Ascending aorta (tissue), 2 donors: ENCODE measurements at regions not wholly inside any gene's neighbourhood (a gene's known extent, or its start where the extent isn't known, plus 50 kb on each side); places are given as distances from the start of the nearest gene placed in this dataset.
A peak's percentile ranks its signal among the peaks of the same experiment; 100 is the strongest.

ENCODE experiments used
- DNase-seq, 2 donors: peaks; one replicate each; pipeline ENCODE4 v3.0.0-alpha.2; 2019; ENCODE audit warnings: low spot score in 2 of 2
- H3K27ac ChIP-seq, 2 donors: fragments of 200-600 bp; sonication (generic); one replicate each; pipeline ENCODE4 v1.5.1; 2016 to 2017; ENCODE audit warnings: mild to moderate bottlenecking in 1 of 2
- H3K27me3 ChIP-seq: fragments of 200-600 bp; sonication (generic); one replicate; pipeline ENCODE4 v1.5.1; 2017
- H3K36me3 ChIP-seq, 2 donors: fragments of 200-600 bp; sonication (generic); one replicate each; pipeline ENCODE4 v1.5.1; 2016
- H3K4me1 ChIP-seq, 2 donors: fragments of 200-600 bp; sonication (generic); one replicate each; pipeline ENCODE4 v1.5.1; 2016 to 2017; ENCODE audit warnings: mild to moderate bottlenecking in 1 of 2
- H3K4me3 ChIP-seq, 2 donors: fragments of 200-600 bp; sonication (generic); one replicate each; pipeline ENCODE4 v1.5.1; 2016 to 2017; ENCODE audit warnings: mild to moderate bottlenecking in 1 of 2
- H3K9me3 ChIP-seq, 2 donors: fragments of 200-600 bp; sonication (generic); one replicate each; pipeline ENCODE4 v1.5.1; 2016
- CTCF ChIP-seq, 3 experiments: fragments of 200-600 bp in 2 of 3; fragments of 450-650 bp in 1 of 3; sonication (generic) in 2 of 3; IDR thresholded peaks; one replicate each; pipeline ENCODE4 v1.5.1; 2016 to 2019; ENCODE audit warnings: antibody characterized with exemption in 3 of 3, mild to moderate bottlenecking in 1 of 3, moderate library complexity in 1 of 3
- intact Hi-C: fragments of 100-400 bp; cut with DNase I; formaldehyde crosslinking; loops from one replicate; pipeline ENCODE4 v1.15.1; 2023

- intact Hi-C loops: loop anchor here (10.0 kb wide), 2 partner anchors 204 to 906 kb away; partner anchors contain the start of gene PREP
- DNase-seq: no peak
- Histone ChIP-seq H3K27ac (no peak overlapping the region), H3K9me3 (no peaks in the 10 kb centered on the region), H3K4me3 (no peak overlapping the region), H3K36me3 (no peaks in the 10 kb centered on the region), H3K27me3 (no peaks in the 10 kb centered on the region), H3K4me1 (no peaks in the 10 kb centered on the region)
- TF ChIP-seq CTCF (IDR thresholded peaks at IDR 0.05): no peak
Measured at GRCh38 chr6:105608711-105609374, 206.0 kb upstream of the PREP start.

- TF ChIP-seq CTCF (IDR thresholded peaks at IDR 0.05): no peak
- Histone ChIP-seq H3K9me3 (no peaks in the 10 kb centered on the region), H3K27me3 (no peaks in the 10 kb centered on the region), H3K27ac (no peak overlapping the region), H3K36me3 (no peaks in the 10 kb centered on the region), H3K4me3 (no peak overlapping the region), H3K4me1 (peaks cover 0 to 7% of the 10 kb centered on the region in 2 donors)
- DNase-seq: no peak
- intact Hi-C loops: loop anchor here (10.0 kb wide), 2 partner anchors 203 to 907 kb away; partner anchors contain the start of gene PREP
Measured at GRCh38 chr6:105607636-105608621, 205.0 kb upstream of the PREP start.

DNA sequence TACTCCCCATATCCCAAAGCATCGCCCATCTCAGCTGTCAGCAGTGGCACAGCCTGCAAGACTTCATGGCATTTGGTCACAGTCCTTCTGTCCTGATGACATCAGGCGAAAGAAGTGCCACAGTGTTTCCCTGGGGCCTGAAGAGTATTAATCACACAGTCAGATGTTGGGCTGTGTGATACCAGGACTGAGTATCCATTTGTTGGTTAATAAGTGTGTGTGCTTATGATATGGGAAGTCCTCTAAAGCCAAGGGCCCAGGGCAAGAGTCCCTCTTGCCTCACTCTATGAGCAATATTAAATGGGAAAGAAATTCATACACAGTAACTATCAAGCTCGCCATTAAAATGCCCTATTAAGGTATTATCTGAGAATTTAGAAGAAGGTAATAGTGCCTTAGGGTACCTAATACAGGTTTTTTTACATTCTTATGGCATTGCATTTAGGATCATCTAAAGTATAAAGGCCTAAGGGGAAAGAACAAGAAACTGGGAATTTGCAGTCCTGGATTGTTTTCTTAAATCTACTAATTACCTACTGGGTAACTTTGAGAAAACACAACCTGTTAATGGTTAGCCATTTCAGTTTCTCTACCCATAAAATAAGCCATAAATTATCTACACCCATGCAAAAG lies 204.1 kb upstream of the PREP start:
- DNase-seq: no peak
- H3K36me3 ChIP-seq: no peaks in the 10 kb centered on the region
- H3K4me1 ChIP-seq: peaks cover 0 to 11% of the 10 kb centered on the region in 2 donors
- H3K27ac ChIP-seq: no peak overlapping the region
- intact Hi-C loops: loop anchor here (10.0 kb wide), 2 partner anchors 202 to 908 kb away; partner anchors contain the start of gene PREP
- no peaks in the 10 kb centered on the region for H3K27me3 ChIP-seq
- no peaks in the 10 kb centered on the region for H3K9me3 ChIP-seq
- no peak for TF ChIP-seq CTCF (IDR thresholded peaks at IDR 0.05)
- H3K4me3 ChIP-seq: no peak overlapping the region

DNA sequence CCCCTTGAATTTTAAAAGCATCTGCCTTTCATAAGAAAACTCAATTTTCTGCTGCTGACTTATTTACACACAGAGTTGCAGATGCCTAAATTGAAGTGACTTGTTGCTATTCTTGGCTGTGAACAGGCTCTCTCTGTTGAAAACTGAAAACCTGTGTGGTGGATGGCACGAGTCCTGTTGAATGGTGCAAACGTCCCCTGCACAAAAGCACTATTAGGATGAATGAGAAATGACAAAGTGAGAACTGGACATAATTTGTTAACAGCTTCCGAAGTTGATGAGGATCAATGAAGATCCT lies 201.7 kb upstream of the PREP start:
- no peak for DNase-seq
- Histone ChIP-seq H3K4me1 (peaks cover 0 to 26% of the 10 kb centered on the region in 2 donors), H3K36me3 (no peaks in the 10 kb centered on the region), H3K27me3 (no peaks in the 10 kb centered on the region), H3K27ac (peak overlapping the region in 1 of 2 donors; percentile 36), H3K4me3 (no peak overlapping the region), H3K9me3 (no peaks in the 10 kb centered on the region)
- intact Hi-C loops: loop anchor here (10.0 kb wide), 2 partner anchors 200 to 910 kb away; partner anchors contain the start of gene PREP
- TF ChIP-seq CTCF (IDR thresholded peaks at IDR 0.05): no peak

DNA sequence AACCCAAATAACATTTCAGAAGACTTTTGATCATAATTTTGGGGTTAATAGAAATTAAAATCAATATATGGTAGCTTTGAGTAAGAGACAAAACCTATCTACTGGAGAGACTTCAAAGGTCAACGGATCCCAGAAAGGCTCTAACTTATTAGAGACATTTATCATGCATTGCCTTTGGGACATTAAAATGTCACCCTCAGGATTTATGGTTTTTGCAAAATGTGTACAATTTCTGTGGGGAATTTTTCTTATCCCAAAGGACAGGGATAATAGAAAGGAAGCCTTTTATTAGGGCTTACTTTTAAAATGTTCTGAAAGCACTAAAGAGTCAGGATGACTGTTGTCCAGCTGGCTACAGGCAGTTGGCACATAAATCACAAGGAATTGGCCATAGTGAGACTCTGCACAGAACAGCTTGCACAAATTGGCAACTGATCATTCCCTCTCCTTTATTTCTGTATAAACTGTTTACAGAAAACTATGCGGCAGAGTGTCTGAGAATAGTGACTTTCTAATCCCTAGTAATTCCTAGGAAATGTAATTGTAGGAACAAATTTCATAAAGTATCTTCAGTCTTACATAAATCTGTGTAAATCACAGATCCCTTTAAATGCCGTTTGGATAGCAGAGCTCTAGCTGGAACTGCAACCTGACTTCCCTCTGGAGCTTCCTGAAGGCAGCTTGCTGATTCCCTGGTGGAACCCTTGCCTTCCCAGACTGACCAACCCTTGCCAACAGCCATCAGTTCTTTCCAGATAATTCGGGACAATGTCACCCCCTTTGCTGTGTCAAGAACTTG lies 201.1 kb upstream of the PREP start:
- no peak for TF ChIP-seq CTCF (IDR thresholded peaks at IDR 0.05)
- no peaks in the 10 kb centered on the region for H3K27me3 ChIP-seq
- peaks cover 0 to 29% of the 10 kb centered on the region in 2 donors for H3K4me1 ChIP-seq
- H3K9me3 ChIP-seq: no peaks in the 10 kb centered on the region
- peak overlapping the region in 1 of 2 donors; percentile 36 for H3K27ac ChIP-seq
- no peak for DNase-seq
- no peaks in the 10 kb centered on the region for H3K36me3 ChIP-seq
- intact Hi-C loops: loop anchor here (10.0 kb wide), 2 partner anchors 199 to 911 kb away; partner anchors contain the start of gene PREP
- H3K4me3 ChIP-seq: peak overlapping the region in 1 of 2 donors; percentile 10
